ENCODE measurements at regions not wholly inside any gene's neighbourhood (a gene's known extent, or its start where the extent isn't known, plus 50 kb on each side); places are given as distances from the start of the nearest gene placed in this dataset.

- TF ChIP-seq EP300 (conservative IDR thresholded peaks at IDR 0.05; ENCODE audit: poor library complexity, severe bottlenecking) (no peak), CTCF (IDR thresholded peaks at IDR 0.05; ENCODE audit: poor library complexity, severe bottlenecking) (no peak), EZH2 (IDR thresholded peaks at IDR 0.05; ENCODE audit: borderline replicate concordance, insufficient read depth, low read length, poor library complexity, severe bottlenecking) (no peak), POLR2AphosphoS5 (IDR thresholded peaks at IDR 0.05) (no peak), TAF1 (IDR thresholded peaks at IDR 0.05; ENCODE audit: low read depth) (no peak), SMC3 (conservative IDR thresholded peaks at IDR 0.05; ENCODE audit: poor library complexity) (no peak)
Observed at GRCh38 chr4:38382520-38382919, 281.5 kb upstream of the KLF3 start.
